SJSA1 (cell line): ENCODE measurements at regions not wholly inside any gene's neighbourhood (a gene's known extent, or its start where the extent isn't known, plus 50 kb on each side); places are given as distances from the start of the nearest gene placed in this dataset.
A peak's percentile ranks its signal among the peaks of the same experiment; 100 is the strongest.

ENCODE experiments used
- DNase-seq, 2 experiments: peaks; one replicate each; pipeline ENCODE4 v3.0.0-alpha.2; 2015 to 2020; ENCODE audit warnings: low spot score in 2 of 2, low read depth in 1 of 2
- H3K27ac ChIP-seq: fragments of 250-450 bp; sonication (Bioruptor Pico); 2 replicates; pipeline ENCODE4 v1.5.1; 2020; ENCODE audit warnings: mild to moderate bottlenecking, moderate library complexity
- H3K27me3 ChIP-seq: fragments of 250-450 bp; sonication (Bioruptor Pico); replicated peaks from 2 replicates; pipeline ENCODE4 v1.5.1; 2020; ENCODE audit warnings: mild to moderate bottlenecking, moderate library complexity
- H3K36me3 ChIP-seq: fragments of 250-450 bp; sonication (Bioruptor Pico); 2 replicates; pipeline ENCODE4 v1.5.1; 2020; ENCODE audit warnings: mild to moderate bottlenecking
- H3K4me1 ChIP-seq: fragments of 250-450 bp; sonication (Bioruptor Pico); replicated peaks from 2 replicates; pipeline ENCODE4 v1.6.1; 2021; ENCODE audit warnings: mild to moderate bottlenecking
- H3K4me3 ChIP-seq: fragments of 250-450 bp; sonication (Bioruptor Pico); 2 replicates; pipeline ENCODE4 v1.5.1; 2020; ENCODE audit warnings: mild to moderate bottlenecking
- H3K9me3 ChIP-seq: fragments of 250-450 bp; sonication (Bioruptor Pico); replicated peaks from 2 replicates; pipeline ENCODE4 v1.5.1; 2020; ENCODE audit warnings: mild to moderate bottlenecking

GRCh38 chr21:27083144-27083543 lies 116.3 kb upstream of the ADAMTS5 start:
- H3K36me3 ChIP-seq, result no peaks in the 10 kb centered on the region

GRCh38 chr21:27082431-27083010 lies 115.6 kb upstream of the ADAMTS5 start:
- Histone ChIP-seq H3K9me3 (no peaks in the 10 kb centered on the region; the same call in 1 of the 2 replicates), H3K27ac (no peak overlapping the region), H3K36me3 (no peaks in the 10 kb centered on the region), H3K4me1 (no peaks in the 10 kb centered on the region), H3K27me3 (no peaks in the 10 kb centered on the region), H3K4me3 (no peak overlapping the region)
- no peak for DNase-seq

More at GRCh38 chr21:27083144-27083543, 116.3 kb upstream of the ADAMTS5 start:
- no peaks in the 10 kb centered on the region for H3K27me3 ChIP-seq
- no peak overlapping the region for H3K4me3 ChIP-seq
- no peaks in the 10 kb centered on the region for H3K4me1 ChIP-seq
- H3K27ac ChIP-seq, result no peak overlapping the region
- no peaks in the 10 kb centered on the region; the same call in 1 of the 2 replicates for H3K9me3 ChIP-seq
- no peak for DNase-seq

- Histone ChIP-seq H3K4me3 (no peak overlapping the region), H3K27ac (no peak overlapping the region), H3K9me3 (no peaks in the 10 kb centered on the region; the same call in 1 of the 2 replicates), H3K4me1 (no peaks in the 10 kb centered on the region), H3K36me3 (no peaks in the 10 kb centered on the region), H3K27me3 (no peaks in the 10 kb centered on the region)
- DNase-seq, result no peak
Measured at GRCh38 chr21:27079636-27080240, 112.8 kb upstream of the ADAMTS5 start.

- DNase-seq, result no peak
- H3K27ac ChIP-seq, result no peak overlapping the region
- H3K4me1 ChIP-seq, result no peaks in the 10 kb centered on the region
- no peak overlapping the region for H3K4me3 ChIP-seq
- no peaks in the 10 kb centered on the region for H3K36me3 ChIP-seq
- H3K27me3 ChIP-seq, result no peaks in the 10 kb centered on the region
- no peaks in the 10 kb centered on the region; the same call in 1 of the 2 replicates for H3K9me3 ChIP-seq
Measured at GRCh38 chr21:27078915-27079314, 112.0 kb upstream of the ADAMTS5 start.

GRCh38 chr21:27077501-27077900 lies 110.6 kb upstream of the ADAMTS5 start:
- H3K36me3 ChIP-seq, result no peaks in the 10 kb centered on the region
- DNase-seq, result no peak
- H3K9me3 ChIP-seq, result no peaks in the 10 kb centered on the region
- no peaks in the 10 kb centered on the region for H3K27me3 ChIP-seq
- no peak overlapping the region for H3K4me3 ChIP-seq
- no peaks in the 10 kb centered on the region for H3K4me1 ChIP-seq
- no peak overlapping the region for H3K27ac ChIP-seq

- Histone ChIP-seq H3K27me3 (no peaks in the 10 kb centered on the region), H3K4me3 (no peak overlapping the region), H3K9me3 (no peaks in the 10 kb centered on the region), H3K4me1 (no peaks in the 10 kb centered on the region), H3K36me3 (no peaks in the 10 kb centered on the region), H3K27ac (no peak overlapping the region)
- DNase-seq, result no peak
Measured at GRCh38 chr21:27076025-27076424, 109.1 kb upstream of the ADAMTS5 start.

- H3K9me3 ChIP-seq, result no peaks in the 10 kb centered on the region
- H3K27ac ChIP-seq, result no peak overlapping the region
- H3K36me3 ChIP-seq, result no peaks in the 10 kb centered on the region
- no peaks in the 10 kb centered on the region; the same call in 1 of the 2 replicates for H3K4me1 ChIP-seq
- DNase-seq, result no peak
- H3K27me3 ChIP-seq, result no peaks in the 10 kb centered on the region
- H3K4me3 ChIP-seq, result no peak overlapping the region
Measured at GRCh38 chr21:27070861-27071670, 104.2 kb upstream of the ADAMTS5 start.

- no peaks in the 10 kb centered on the region; the same call in 1 of the 2 replicates for H3K4me1 ChIP-seq
- no peaks in the 10 kb centered on the region for H3K27me3 ChIP-seq
- H3K27ac ChIP-seq, result no peak overlapping the region
- no peaks in the 10 kb centered on the region for H3K9me3 ChIP-seq
- no peak for DNase-seq
- H3K4me3 ChIP-seq, result no peak overlapping the region
- no peaks in the 10 kb centered on the region for H3K36me3 ChIP-seq
Measured at GRCh38 chr21:27068811-27069210, 101.9 kb upstream of the ADAMTS5 start.

- no peak overlapping the region for H3K27ac ChIP-seq
- H3K36me3 ChIP-seq, result no peaks in the 10 kb centered on the region
- H3K9me3 ChIP-seq, result no peaks in the 10 kb centered on the region
- DNase-seq, result peak in 1 of 2 experiments; percentile 34
- H3K4me3 ChIP-seq, result no peak overlapping the region
- H3K4me1 ChIP-seq, result no peaks in the 10 kb centered on the region; the same call in 1 of the 2 replicates
- no peaks in the 10 kb centered on the region for H3K27me3 ChIP-seq
Measured at GRCh38 chr21:27067226-27067625, 100.3 kb upstream of the ADAMTS5 start.

GRCh38 chr21:27062443-27062842 lies 95.6 kb upstream of the ADAMTS5 start:
- Histone ChIP-seq H3K4me3 (no peak overlapping the region), H3K9me3 (no peaks in the 10 kb centered on the region), H3K27me3 (no peaks in the 10 kb centered on the region), H3K27ac (no peak overlapping the region), H3K36me3 (no peaks in the 10 kb centered on the region), H3K4me1 (no peaks in the 10 kb centered on the region; the same call in 1 of the 2 replicates)
- DNase-seq, result no peak

- H3K36me3 ChIP-seq, result no peaks in the 10 kb centered on the region
- H3K27ac ChIP-seq, result no peak overlapping the region
- no peak for DNase-seq
- H3K9me3 ChIP-seq, result no peaks in the 10 kb centered on the region
- no peaks in the 10 kb centered on the region for H3K4me1 ChIP-seq
- no peaks in the 10 kb centered on the region for H3K27me3 ChIP-seq
- no peak overlapping the region for H3K4me3 ChIP-seq
Measured at GRCh38 chr21:27061770-27062169, 94.9 kb upstream of the ADAMTS5 start.

GRCh38 chr21:27060190-27060589 lies 93.3 kb upstream of the ADAMTS5 start:
- Histone ChIP-seq H3K4me1 (no peaks in the 10 kb centered on the region), H3K4me3 (no peak overlapping the region), H3K36me3 (no peaks in the 10 kb centered on the region), H3K27ac (no peak overlapping the region), H3K27me3 (no peaks in the 10 kb centered on the region), H3K9me3 (no peaks in the 10 kb centered on the region)
- no peak for DNase-seq

- no peaks in the 10 kb centered on the region for H3K4me1 ChIP-seq
- no peaks in the 10 kb centered on the region for H3K27me3 ChIP-seq
- no peaks in the 10 kb centered on the region; the same call in 1 of the 2 replicates for H3K9me3 ChIP-seq
- no peak overlapping the region for H3K4me3 ChIP-seq
- H3K36me3 ChIP-seq, result no peaks in the 10 kb centered on the region
- no peak for DNase-seq
- H3K27ac ChIP-seq, result no peak overlapping the region
Measured at GRCh38 chr21:27058673-27059605, 92.1 kb upstream of the ADAMTS5 start.
